ENCODE measurements at regions not wholly inside any gene's neighbourhood (a gene's known extent, or its start where the extent isn't known, plus 50 kb on each side); places are given as distances from the start of the nearest gene placed in this dataset.

DNA sequence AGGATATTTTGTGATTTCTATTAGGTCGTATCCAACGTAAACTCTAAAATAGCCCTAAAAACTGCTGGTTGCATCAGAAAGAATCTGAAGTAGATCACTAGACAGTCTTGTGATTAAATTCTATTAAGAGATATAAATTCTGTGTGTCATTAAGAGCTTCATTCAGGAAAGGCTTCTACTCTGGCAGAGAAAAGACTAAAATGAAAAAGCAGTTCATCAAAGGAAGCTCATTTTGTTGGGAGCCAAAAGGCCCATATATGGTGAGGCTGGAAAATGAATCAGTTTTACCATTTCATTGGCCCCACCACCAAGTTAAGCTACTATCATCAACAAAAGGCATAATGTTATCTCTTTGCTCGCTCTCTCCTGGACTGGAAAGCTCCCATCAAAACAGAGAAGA lies 261.1 kb downstream of the SATB2 start:
- Histone ChIP-seq H3K79me2 (ENCODE audit: insufficient read depth) (no peaks in the 10 kb centered on the region), H3K9me3 (no peaks in the 10 kb centered on the region), H3K27ac (ENCODE audit: low read depth in 2 of 2, low read length in 1 of 2) (no peak overlapping the region), H3K36me3 (replicated peaks in 1 of 2; ENCODE audit: control insufficient read depth in 1 of 2, insufficient read depth in 2 of 2, low read length in 1 of 2) (no peaks in the 10 kb centered on the region), H2AFZ (ENCODE audit: low read depth) (no peak overlapping the region), H3K9me2 (no peaks in the 10 kb centered on the region), H3K27me3 (ENCODE audit: insufficient read depth) (no peaks in the 10 kb centered on the region), H3K4me3 (ENCODE audit: low read depth in 2 of 2, low read length in 1 of 2) (no peak overlapping the region), H3K9ac (no peak overlapping the region), H4K20me1 (ENCODE audit: insufficient read depth) (no peaks in the 10 kb centered on the region), H3F3A (replicated peaks; ENCODE audit: insufficient read depth) (no peaks in the 10 kb centered on the region), H3K4me2 (no peak overlapping the region), H3K4me1 (ENCODE audit: control insufficient read depth in 1 of 2, insufficient read depth in 2 of 2, low read depth in 1 of 2, low read length in 1 of 2) (no peaks in the 10 kb centered on the region)
- ChIA-PET POLR2A (no interaction called here), CTCF (no interaction called here)
- no peak for DNase-seq
- 36% methylated on average over 3 of the region's 3 CpGs for WGBS (ENCODE audit: low lambda C conversion rate)
- TF ChIP-seq FOSL2 (IDR thresholded peaks at IDR 0.05; ENCODE audit: borderline replicate concordance, low read depth) (no peak), MEF2A (IDR thresholded peaks at IDR 0.05; ENCODE audit: borderline replicate concordance, low read depth) (no peak), JUND (IDR thresholded peaks at IDR 0.05) (no peak), TCF12 (IDR thresholded peaks at IDR 0.05) (no peak), GABPA (IDR thresholded peaks at IDR 0.05; ENCODE audit: low read depth) (no peak), EZH2phosphoT487 (IDR thresholded peaks at IDR 0.05; ENCODE audit: borderline replicate concordance, low read depth) (no peak), RXRA (IDR thresholded peaks at IDR 0.05; ENCODE audit: borderline replicate concordance, low read depth) (no peak), RCOR1 (IDR thresholded peaks at IDR 0.05; ENCODE audit: low read length) (no peak), TEAD4 (IDR thresholded peaks at IDR 0.05; ENCODE audit: borderline replicate concordance, insufficient read depth) (no peak), RAD21 (IDR thresholded peaks at IDR 0.05; ENCODE audit: low read length) (no peak), FOXJ3 (CRISPR knock-in tag; IDR thresholded peaks at IDR 0.05) (no peak)
- TF ChIP-seq, protein P1, sequence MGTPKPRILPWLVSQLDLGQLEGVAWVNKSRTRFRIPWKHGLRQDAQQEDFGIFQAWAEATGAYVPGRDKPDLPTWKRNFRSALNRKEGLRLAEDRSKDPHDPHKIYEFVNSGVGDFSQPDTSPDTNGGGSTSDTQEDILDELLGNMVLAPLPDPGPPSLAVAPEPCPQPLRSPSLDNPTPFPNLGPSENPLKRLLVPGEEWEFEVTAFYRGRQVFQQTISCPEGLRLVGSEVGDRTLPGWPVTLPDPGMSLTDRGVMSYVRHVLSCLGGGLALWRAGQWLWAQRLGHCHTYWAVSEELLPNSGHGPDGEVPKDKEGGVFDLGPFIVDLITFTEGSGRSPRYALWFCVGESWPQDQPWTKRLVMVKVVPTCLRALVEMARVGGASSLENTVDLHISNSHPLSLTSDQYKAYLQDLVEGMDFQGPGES (IDR thresholded peaks at IDR 0.05; ENCODE audit: low read depth, low read length): no peak

DNA sequence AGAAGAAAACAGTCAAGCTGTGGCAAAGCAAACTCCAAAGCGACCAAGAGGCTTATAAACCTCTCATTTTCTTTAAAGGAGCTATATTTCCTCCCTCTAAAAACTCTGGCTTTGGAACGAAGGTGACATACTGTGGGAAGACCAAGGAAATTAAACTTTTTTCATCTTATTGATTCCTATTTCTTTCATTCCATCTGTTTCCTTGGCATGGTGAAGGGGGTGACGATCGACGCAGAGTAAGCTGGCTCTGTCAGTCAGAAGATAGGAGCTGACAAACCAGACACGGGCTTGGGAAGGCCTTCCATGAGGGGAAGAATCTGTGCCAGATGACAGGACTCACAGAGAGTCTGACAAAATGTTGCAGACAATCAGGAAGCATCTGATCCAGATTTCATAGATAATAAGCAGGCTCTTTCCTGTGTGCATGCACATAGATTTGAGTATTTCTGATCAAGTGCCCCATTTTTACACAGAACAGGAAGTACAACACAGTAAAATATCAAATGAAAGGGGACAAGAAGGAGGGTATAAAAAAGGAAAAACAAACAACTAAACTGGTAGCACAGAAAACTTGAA lies 261.7 kb downstream of the SATB2 start:
- no peak for DNase-seq
- Histone ChIP-seq H3K4me2 (no peak overlapping the region), H4K20me1 (ENCODE audit: insufficient read depth) (no peaks in the 10 kb centered on the region), H3K4me3 (ENCODE audit: low read depth in 2 of 2, low read length in 1 of 2) (no peak overlapping the region), H3K4me1 (ENCODE audit: control insufficient read depth in 1 of 2, insufficient read depth in 2 of 2, low read depth in 1 of 2, low read length in 1 of 2) (no peaks in the 10 kb centered on the region), H3F3A (replicated peaks; ENCODE audit: insufficient read depth) (no peaks in the 10 kb centered on the region), H3K36me3 (replicated peaks in 1 of 2; ENCODE audit: control insufficient read depth in 1 of 2, insufficient read depth in 2 of 2, low read length in 1 of 2) (no peaks in the 10 kb centered on the region), H3K27ac (ENCODE audit: low read depth in 2 of 2, low read length in 1 of 2) (no peak overlapping the region), H2AFZ (ENCODE audit: low read depth) (no peak overlapping the region), H3K9me3 (no peaks in the 10 kb centered on the region), H3K9ac (no peak overlapping the region), H3K79me2 (ENCODE audit: insufficient read depth) (no peaks in the 10 kb centered on the region), H3K9me2 (no peaks in the 10 kb centered on the region), H3K27me3 (ENCODE audit: insufficient read depth) (no peaks in the 10 kb centered on the region)
- WGBS (ENCODE audit: low lambda C conversion rate): 20% methylated on average over 6 of the region's 6 CpGs
- CTCF ChIA-PET: no interaction called here
- POLR2A ChIA-PET: no interaction called here
- TF ChIP-seq FOXM1 (IDR thresholded peaks at IDR 0.05; ENCODE audit: low read depth): no peak
- no peak for TF ChIP-seq NFIC (IDR thresholded peaks at IDR 0.05; ENCODE audit: borderline replicate concordance)
- TF ChIP-seq, protein P2, sequence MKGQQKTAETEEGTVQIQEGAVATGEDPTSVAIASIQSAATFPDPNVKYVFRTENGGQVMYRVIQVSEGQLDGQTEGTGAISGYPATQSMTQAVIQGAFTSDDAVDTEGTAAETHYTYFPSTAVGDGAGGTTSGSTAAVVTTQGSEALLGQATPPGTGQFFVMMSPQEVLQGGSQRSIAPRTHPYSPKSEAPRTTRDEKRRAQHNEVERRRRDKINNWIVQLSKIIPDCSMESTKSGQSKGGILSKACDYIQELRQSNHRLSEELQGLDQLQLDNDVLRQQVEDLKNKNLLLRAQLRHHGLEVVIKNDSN (IDR thresholded peaks at IDR 0.05; ENCODE audit: borderline replicate concordance, low read depth): no peak
- no peak for TF ChIP-seq SIN3A (IDR thresholded peaks at IDR 0.05; ENCODE audit: borderline replicate concordance, low read depth, low read length)
- no peak for TF ChIP-seq ELF1 (IDR thresholded peaks at IDR 0.05)
- TF ChIP-seq POLR2AphosphoS5 (IDR thresholded peaks at IDR 0.05; ENCODE audit: low read depth, low read length): no peak
- TF ChIP-seq EP300 (IDR thresholded peaks at IDR 0.05; ENCODE audit: borderline replicate concordance in 1 of 2, low read depth in 1 of 2, low read length in 1 of 2): no peak
- TF ChIP-seq, protein P3, sequence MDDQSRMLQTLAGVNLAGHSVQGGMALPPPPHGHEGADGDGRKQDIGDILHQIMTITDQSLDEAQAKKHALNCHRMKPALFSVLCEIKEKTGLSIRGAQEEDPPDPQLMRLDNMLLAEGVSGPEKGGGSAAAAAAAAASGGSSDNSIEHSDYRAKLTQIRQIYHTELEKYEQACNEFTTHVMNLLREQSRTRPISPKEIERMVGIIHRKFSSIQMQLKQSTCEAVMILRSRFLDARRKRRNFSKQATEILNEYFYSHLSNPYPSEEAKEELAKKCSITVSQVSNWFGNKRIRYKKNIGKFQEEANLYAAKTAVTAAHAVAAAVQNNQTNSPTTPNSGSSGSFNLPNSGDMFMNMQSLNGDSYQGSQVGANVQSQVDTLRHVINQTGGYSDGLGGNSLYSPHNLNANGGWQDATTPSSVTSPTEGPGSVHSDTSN (IDR thresholded peaks at IDR 0.05): no peak
- TF ChIP-seq CHD2 (IDR thresholded peaks at IDR 0.05; ENCODE audit: low read length, partially characterized antibody): no peak
- TF ChIP-seq RAD21 (IDR thresholded peaks at IDR 0.05; ENCODE audit: low read length): no peak
- TF ChIP-seq NRF1 (IDR thresholded peaks at IDR 0.05; ENCODE audit: low read depth, low read length): no peak
- no peak for TF ChIP-seq YY1 (IDR thresholded peaks at IDR 0.05; ENCODE audit: low read depth)
- no peak for TF ChIP-seq RCOR1 (IDR thresholded peaks at IDR 0.05; ENCODE audit: low read length)
- TF ChIP-seq, protein P4, sequence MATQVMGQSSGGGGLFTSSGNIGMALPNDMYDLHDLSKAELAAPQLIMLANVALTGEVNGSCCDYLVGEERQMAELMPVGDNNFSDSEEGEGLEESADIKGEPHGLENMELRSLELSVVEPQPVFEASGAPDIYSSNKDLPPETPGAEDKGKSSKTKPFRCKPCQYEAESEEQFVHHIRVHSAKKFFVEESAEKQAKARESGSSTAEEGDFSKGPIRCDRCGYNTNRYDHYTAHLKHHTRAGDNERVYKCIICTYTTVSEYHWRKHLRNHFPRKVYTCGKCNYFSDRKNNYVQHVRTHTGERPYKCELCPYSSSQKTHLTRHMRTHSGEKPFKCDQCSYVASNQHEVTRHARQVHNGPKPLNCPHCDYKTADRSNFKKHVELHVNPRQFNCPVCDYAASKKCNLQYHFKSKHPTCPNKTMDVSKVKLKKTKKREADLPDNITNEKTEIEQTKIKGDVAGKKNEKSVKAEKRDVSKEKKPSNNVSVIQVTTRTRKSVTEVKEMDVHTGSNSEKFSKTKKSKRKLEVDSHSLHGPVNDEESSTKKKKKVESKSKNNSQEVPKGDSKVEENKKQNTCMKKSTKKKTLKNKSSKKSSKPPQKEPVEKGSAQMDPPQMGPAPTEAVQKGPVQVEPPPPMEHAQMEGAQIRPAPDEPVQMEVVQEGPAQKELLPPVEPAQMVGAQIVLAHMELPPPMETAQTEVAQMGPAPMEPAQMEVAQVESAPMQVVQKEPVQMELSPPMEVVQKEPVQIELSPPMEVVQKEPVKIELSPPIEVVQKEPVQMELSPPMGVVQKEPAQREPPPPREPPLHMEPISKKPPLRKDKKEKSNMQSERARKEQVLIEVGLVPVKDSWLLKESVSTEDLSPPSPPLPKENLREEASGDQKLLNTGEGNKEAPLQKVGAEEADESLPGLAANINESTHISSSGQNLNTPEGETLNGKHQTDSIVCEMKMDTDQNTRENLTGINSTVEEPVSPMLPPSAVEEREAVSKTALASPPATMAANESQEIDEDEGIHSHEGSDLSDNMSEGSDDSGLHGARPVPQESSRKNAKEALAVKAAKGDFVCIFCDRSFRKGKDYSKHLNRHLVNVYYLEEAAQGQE (IDR thresholded peaks at IDR 0.05; ENCODE audit: low read depth, low read length): no peak
- no peak for TF ChIP-seq RFX5 (IDR thresholded peaks at IDR 0.05; ENCODE audit: low read length)
- TF ChIP-seq MXI1 (IDR thresholded peaks at IDR 0.05; ENCODE audit: low read depth, low read length): no peak
